ENCODE measurements at regions not wholly inside any gene's neighbourhood (a gene's known extent, or its start where the extent isn't known, plus 50 kb on each side); places are given as distances from the start of the nearest gene placed in this dataset.

- H3K36me3 Mint-ChIP-seq (ENCODE audit: low read depth) = peaks cover 2% of the 10 kb centered on the region
- no peaks in the 10 kb centered on the region for H3K27me3 Mint-ChIP-seq
- ChIA-PET POLR2A (no interaction called here), CTCF (interaction anchor here (0.9 kb wide), 1 partner anchor 12 kb away, joined by 3 read pairs; no protein-coding TSS in a partner anchor)
- DNase-seq (no peak), ATAC-seq (peak; percentile 18)
- no peak for TF ChIP-seq CTCF (IDR thresholded peaks at IDR 0.05)
- intact Hi-C loops (cut with micrococcal nuclease) = loop anchor here (5.0 kb wide), 1 partner anchor 44 kb away; no protein-coding TSS in a partner anchor
- peaks cover 49% of the 10 kb centered on the region for H3K4me1 Mint-ChIP-seq (ENCODE audit: low read depth)
- H3K9me3 Mint-ChIP-seq = peaks cover 5% of the 10 kb centered on the region
- H3K4me3 Mint-ChIP-seq = no peak overlapping the region
- peak overlapping the region; percentile 59 for H3K27ac Mint-ChIP-seq
Measured at GRCh38 chr12:67593041-67593440, 55.5 kb upstream of the DYRK2 start.

GRCh38 chr12:67593461-67594330 lies 54.8 kb upstream of the DYRK2 start:
- H3K27ac Mint-ChIP-seq = peak overlapping the region; percentile 59
- peak; percentile 38 for ATAC-seq
- intact Hi-C loops (cut with micrococcal nuclease) = loop anchor here (5.0 kb wide), 1 partner anchor 44 kb away; no protein-coding TSS in a partner anchor

GRCh38 chr12:67594888-67595287 lies 53.7 kb upstream of the DYRK2 start:
- ATAC-seq (no peak), DNase-seq (no peak)
- no peak overlapping the region for H3K4me3 Mint-ChIP-seq
- ChIA-PET POLR2A (interaction anchor here (1.0 to 1.4 kb wide), 4 partner anchors 10 to 55 kb away, joined by 3 to 4 read pairs (median 3); no protein-coding TSS in a partner anchor), CTCF (interaction anchor here (0.9 kb wide), 1 partner anchor 16 kb away, joined by 3 read pairs; no protein-coding TSS in a partner anchor)
- no peak overlapping the region for H3K27ac Mint-ChIP-seq
- H3K9me3 Mint-ChIP-seq = peaks cover 8% of the 10 kb centered on the region
- intact Hi-C loops (cut with micrococcal nuclease) = loop anchor here (5.0 kb wide), 1 partner anchor 42 kb away; no protein-coding TSS in a partner anchor
- no peaks in the 10 kb centered on the region for H3K27me3 Mint-ChIP-seq
- peaks cover under 1% of the 10 kb centered on the region for H3K36me3 Mint-ChIP-seq (ENCODE audit: low read depth)
- TF ChIP-seq CTCF (IDR thresholded peaks at IDR 0.05) = no peak
- peaks cover 50% of the 10 kb centered on the region for H3K4me1 Mint-ChIP-seq (ENCODE audit: low read depth)

More at GRCh38 chr12:67593461-67594330, 54.8 kb upstream of the DYRK2 start:
- ChIA-PET CTCF (interaction anchor here (0.9 kb wide), 1 partner anchor 15 kb away, joined by 3 read pairs; no protein-coding TSS in a partner anchor), POLR2A (interaction anchor here (1.1 to 1.4 kb wide), 2 partner anchors 19 to 56 kb away, joined by 3 to 4 read pairs; no protein-coding TSS in a partner anchor)
- no peak for TF ChIP-seq CTCF (IDR thresholded peaks at IDR 0.05)
- H3K4me1 Mint-ChIP-seq (ENCODE audit: low read depth) = peaks cover 47% of the 10 kb centered on the region
- H3K4me3 Mint-ChIP-seq = no peak overlapping the region
- H3K36me3 Mint-ChIP-seq (ENCODE audit: low read depth) = peaks cover 2% of the 10 kb centered on the region
- H3K27me3 Mint-ChIP-seq = no peaks in the 10 kb centered on the region
- DNase-seq = no peak
- peaks cover 7% of the 10 kb centered on the region for H3K9me3 Mint-ChIP-seq

GRCh38 chr12:67595365-67595764 lies 53.2 kb upstream of the DYRK2 start:
- no peak for TF ChIP-seq CTCF (IDR thresholded peaks at IDR 0.05)
- Mint-ChIP-seq H3K9me3 (peaks cover 8% of the 10 kb centered on the region), H3K27ac (no peak overlapping the region), H3K36me3 (ENCODE audit: low read depth) (no peaks in the 10 kb centered on the region), H3K27me3 (no peaks in the 10 kb centered on the region), H3K4me3 (no peak overlapping the region), H3K4me1 (ENCODE audit: low read depth) (peaks cover 46% of the 10 kb centered on the region)
- ATAC-seq (no peak), DNase-seq (no peak)
- ChIA-PET CTCF (interaction anchor here (1.8 kb wide), 1 partner anchor 143 kb away, joined by 3 read pairs; no protein-coding TSS in a partner anchor), POLR2A (interaction anchor here (0.8 to 1.4 kb wide), 4 partner anchors 10 to 54 kb away, joined by 3 to 4 read pairs (median 3); no protein-coding TSS in a partner anchor)
- intact Hi-C loops (cut with micrococcal nuclease) = no loop called here
